ENCODE measurements at regions not wholly inside any gene's neighbourhood (a gene's known extent, or its start where the extent isn't known, plus 50 kb on each side); places are given as distances from the start of the nearest gene placed in this dataset.

GRCh38 chr6:137579612-137580011 is 85.4 kb upstream of the OLIG3 start:
- TF ChIP-seq EP300 (IDR thresholded peaks at IDR 0.05) (no peak), POLR2A (IDR thresholded peaks at IDR 0.05) (no peak)
- TF ChIP-seq, protein P1, sequence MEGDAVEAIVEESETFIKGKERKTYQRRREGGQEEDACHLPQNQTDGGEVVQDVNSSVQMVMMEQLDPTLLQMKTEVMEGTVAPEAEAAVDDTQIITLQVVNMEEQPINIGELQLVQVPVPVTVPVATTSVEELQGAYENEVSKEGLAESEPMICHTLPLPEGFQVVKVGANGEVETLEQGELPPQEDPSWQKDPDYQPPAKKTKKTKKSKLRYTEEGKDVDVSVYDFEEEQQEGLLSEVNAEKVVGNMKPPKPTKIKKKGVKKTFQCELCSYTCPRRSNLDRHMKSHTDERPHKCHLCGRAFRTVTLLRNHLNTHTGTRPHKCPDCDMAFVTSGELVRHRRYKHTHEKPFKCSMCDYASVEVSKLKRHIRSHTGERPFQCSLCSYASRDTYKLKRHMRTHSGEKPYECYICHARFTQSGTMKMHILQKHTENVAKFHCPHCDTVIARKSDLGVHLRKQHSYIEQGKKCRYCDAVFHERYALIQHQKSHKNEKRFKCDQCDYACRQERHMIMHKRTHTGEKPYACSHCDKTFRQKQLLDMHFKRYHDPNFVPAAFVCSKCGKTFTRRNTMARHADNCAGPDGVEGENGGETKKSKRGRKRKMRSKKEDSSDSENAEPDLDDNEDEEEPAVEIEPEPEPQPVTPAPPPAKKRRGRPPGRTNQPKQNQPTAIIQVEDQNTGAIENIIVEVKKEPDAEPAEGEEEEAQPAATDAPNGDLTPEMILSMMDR (IDR thresholded peaks at IDR 0.05), result no peak
